Fibroblast of the conjunctiva (primary cell): ENCODE measurements at regions not wholly inside any gene's neighbourhood (a gene's known extent, or its start where the extent isn't known, plus 50 kb on each side); places are given as distances from the start of the nearest gene placed in this dataset.

Source experiments
- DNase-seq: peaks from one replicate; pipeline ENCODE4 v3.0.0-alpha.2; 2010; ENCODE audit warnings: low read depth

DNA sequence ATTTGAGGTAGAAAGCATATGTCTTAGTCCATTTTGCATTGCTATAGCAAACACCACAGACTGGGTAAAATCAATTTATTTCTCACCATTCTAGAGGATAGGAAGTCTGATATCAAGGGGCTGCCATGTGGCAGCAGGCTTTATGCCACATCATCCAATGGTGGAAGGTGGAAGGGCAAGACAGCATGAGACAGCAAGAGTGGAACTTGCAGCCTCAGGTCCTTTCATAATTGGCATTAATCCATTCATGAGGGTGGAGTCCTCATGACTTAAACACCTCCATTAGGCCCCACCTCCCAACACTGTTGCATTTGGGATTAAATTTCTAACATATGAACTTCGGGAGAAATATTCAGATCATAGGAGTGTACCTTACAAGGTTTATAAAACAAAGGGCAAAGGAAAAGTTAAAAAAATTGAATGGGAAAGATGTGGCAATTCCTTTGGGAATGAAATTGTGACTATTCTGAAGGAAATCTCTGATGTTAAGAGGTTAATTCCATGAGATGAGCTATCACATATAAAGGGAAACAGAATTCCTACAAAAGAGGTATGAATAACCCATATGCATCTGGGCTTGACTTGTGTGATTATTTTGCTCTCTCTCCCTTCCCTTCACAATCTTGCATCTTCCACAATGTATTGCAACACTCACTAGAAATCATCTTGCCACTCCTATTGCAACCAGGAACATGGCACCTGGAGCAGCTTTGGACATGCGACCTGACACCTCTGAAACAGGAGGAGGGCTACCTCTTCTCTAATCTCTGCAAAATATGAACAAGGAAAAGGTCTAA is 507.8 kb downstream of the EPHA4 start:
- no peak for DNase-seq

DNA sequence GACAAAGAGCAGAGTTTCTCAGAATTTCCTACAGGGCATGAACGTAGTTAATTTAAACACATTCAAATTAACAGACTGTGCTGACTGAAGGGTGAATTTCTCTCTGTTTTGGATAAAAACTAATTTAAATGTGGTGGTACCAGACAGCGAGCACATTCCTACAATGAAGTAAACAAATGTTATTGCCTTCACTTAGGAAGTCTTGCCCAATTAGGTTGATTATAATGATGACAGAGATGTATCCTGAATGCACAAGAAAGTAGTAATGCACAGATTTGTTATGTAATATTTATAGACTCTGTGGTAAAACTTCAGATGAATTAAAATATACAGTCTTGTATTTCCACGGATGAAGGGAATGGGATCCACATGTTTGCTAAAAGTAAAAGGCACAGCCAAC is 507.2 kb downstream of the EPHA4 start:
- no peak for DNase-seq

- no peak for DNase-seq
Measured at GRCh38 chr2:221068123-221068522, 504.0 kb downstream of the EPHA4 start.

DNA sequence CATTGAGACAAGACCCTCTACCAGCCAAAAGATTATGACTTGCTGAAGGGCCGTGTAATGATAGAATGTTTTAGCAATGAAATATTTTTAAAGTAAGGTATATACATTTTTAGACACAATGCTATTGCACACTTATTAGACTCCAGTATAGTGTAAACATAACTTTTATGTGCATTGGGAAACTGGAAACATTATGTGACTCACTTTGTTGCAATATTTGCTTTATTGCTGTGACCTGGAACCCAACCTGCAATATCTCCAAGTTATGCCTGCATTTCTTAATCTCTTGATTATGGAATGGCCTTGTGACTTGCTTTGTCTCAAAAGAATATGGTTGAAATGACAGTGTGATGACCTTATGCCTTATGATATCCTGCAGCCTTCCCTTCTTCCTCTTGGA is 502.0 kb downstream of the EPHA4 start:
- no peak for DNase-seq

DNA sequence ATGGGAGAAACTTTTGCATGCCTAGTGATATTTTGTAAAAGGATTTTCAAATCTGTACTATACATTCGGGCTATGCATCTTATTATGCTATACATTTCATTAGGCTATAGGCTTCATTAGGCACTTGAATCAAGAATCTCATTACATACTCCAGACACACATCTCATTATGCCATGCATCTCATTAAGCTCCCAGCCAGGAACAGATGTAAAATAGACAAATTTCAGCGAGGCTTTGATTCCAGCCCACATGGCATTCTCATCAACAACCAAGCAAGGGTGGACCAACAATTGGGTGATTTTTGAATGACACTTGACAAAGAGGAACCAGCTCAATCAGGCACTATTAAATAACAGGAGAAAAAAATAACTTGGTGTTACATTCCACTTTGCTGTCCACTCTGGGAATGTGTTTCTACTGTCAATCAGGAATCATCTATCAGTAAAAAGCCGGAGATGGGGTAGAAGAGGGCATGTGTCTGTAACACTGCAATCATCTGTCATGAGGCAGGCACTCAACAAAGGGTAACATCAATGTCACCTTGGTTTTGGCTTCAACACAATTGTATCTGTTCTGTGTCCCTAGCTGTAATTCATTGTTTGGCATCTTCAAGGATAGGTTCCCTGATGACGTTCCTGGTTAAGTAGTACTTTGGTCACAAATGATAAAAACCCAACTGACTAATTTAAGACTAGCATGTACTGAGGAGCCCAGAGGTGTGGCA is 498.6 kb downstream of the EPHA4 start:
- DNase-seq = no peak

- no peak for DNase-seq
Measured at GRCh38 chr2:221074238-221074637, 497.9 kb downstream of the EPHA4 start.

DNA sequence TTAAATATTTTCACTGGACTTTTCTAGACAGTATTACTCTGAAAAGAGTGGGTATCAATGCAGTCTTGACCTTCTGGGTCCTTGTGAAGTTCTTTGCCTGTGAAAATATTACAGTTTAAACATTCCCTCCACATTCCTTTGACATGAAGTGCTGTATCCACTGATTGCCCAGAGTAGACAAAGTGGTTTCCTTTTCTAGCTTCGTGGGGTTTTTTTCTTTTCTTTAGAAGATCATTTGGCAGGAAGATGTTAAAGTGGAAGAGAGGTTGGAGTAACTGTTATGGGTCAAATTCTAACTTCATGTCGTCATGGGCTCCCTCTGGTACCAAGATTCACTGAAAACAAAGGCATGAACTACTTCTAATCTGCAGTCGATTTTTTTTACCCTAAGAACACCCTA is 496.9 kb downstream of the EPHA4 start:
- DNase-seq = no peak

GRCh38 chr2:221077251-221077650 is 494.9 kb downstream of the EPHA4 start:
- DNase-seq = no peak

DNA sequence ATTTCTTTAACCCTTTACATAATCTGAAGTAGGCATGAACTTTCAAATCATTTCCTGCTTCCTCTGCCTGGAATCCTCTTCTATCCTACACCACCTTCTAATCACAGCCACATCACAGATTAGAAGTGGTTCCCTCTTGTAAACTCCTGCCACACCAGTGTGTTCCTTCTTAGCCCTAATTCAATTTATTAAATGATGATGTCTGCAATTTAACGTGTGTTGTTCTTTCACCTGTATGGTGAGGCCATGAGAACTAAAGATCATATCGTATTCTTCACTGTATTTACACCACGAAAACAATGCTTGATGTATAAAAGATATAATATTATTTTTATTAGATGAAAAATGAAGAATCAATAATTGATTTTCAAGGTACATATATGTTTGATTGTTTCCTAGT is 494.3 kb downstream of the EPHA4 start:
- no peak for DNase-seq

DNA sequence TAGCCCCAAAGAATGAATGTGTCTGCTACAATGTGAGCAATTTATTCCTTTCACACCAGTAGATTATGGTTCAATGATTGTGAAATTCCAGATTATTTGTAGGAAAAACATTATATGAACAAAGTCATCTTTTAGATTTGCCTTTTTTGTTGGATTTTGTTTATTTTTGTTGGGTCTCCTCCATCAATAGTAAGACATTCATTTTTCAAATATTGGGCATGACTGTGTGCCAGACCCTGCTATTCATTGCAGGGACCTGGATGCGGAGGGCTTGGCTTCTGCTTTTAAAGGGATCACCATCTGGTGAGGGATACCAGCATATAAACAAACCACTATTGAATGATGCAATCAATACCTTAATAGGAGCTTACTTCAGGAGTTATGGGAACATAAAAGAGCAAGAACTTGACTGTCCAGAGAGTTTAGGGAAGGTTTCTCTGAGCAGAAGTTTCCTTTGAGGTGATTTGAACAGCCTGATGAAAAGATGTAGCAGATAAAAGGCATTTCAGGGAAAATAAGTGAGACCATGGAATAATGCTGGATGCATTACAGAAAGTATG is 486.7 kb downstream of the EPHA4 start:
- peak; percentile 8 for DNase-seq

DNA sequence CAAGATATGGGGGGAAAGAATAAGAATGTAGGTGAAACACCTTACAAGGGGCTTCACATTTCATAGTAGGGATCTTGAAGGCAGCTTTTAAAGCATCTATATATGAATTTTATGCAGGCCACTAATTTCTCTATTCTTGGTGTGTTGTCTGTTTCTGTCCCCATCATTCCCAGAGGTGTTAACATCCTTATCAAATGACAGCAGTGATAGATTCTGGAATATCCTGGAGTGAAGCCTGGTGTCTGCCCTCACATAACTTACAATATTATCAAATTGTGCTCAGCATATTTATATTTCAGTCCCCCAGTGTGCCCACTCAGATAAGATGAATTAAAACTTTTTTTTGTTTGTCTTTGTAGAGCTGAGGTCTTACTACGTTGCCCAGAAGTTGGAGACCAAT is 486.2 kb downstream of the EPHA4 start:
- no peak for DNase-seq

DNA sequence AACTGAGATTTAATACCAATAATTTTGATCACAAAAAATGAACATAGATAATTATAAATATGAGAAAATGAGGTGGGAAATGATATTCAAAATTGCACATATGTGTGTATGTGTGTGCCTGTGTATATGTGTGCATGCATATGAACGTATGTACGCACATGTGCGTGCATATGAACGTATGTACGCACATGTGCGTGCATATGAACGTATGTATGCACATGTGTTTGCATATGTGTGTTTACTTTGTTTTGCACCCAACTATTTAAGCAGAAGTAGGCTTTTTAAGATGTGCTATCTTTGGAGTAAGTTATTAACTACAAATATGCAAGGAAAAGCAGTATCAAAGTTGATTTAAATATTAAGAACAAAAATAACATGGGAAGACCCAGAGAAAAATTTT is 484.3 kb downstream of the EPHA4 start:
- DNase-seq = no peak

DNA sequence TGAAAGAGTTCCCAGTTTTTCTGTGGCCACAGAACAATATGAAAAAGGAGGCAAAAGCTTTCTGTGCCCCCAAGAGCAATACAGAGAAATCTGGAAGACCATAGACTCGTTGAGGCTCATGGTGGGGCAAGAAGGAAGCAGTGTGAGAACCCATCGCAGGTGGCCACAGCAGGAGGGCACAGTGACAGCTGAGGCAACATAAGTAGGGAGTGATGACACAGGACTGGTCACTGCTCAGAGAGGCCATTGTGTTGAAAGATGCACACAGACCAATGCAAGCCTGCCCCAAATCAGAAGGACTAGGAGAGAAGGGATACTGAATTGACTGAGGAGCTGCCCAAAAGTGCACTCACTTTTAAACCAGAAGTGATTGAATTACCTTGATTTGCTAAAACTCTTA is 483.6 kb downstream of the EPHA4 start:
- DNase-seq = no peak

DNA sequence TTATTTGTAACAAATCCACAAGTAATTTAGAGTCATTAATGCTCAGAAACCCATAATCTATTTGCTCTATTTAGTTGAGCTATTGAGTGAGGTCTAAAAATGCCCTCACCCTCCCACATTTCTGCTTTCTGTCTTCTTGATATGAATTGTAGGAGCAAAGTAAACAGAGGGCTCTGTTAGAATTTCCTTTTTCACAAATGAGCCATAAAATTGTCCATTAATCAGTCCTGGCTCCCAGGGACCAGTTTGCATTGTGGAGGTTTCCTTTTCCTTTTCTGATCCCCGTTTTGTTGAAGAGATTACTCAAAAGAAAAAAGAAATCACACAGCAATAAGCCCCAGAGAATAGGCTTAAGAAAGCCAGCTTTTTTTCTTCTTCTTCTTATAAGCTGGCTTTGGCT is 476.7 kb downstream of the EPHA4 start:
- no peak for DNase-seq

DNA sequence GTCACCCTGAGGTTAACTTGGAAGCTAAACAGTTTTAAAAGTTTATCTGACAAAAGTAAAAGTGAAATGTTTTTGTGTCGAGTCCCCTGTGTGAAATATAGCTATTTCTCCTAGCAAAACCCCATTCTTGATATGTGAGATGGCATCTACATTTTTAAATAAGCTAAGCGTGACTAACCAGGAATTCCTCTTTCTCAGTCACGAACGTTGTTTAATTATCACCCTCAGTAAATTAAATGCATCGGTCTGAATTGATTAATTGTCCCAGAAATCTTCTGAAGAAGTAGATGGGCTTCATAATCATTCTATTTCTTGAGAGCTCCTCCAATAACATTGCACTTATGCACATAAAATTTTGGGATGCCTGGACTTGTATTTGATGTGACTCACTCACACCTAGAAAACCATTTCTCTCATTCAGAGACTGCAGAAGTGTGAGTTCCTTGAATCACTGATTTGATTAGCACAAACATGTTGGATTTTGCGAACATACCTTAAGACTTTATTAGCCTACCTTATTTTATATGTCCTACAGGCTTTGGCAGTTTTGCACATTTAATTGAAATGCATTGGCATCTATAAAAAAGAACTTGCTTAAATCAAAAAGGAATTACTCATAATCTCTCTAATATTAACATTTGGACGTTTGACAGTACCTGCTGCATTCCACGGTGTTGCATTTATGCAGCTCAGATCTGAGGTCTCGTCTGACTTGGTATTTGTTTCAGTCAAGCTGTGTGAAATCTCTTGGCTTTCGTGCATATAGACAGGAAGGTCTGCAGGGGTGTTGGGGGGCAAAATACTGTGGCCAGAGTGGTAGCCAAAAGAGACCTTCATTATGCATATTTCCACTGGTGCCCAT is 475.2 kb downstream of the EPHA4 start:
- DNase-seq = no peak

DNA sequence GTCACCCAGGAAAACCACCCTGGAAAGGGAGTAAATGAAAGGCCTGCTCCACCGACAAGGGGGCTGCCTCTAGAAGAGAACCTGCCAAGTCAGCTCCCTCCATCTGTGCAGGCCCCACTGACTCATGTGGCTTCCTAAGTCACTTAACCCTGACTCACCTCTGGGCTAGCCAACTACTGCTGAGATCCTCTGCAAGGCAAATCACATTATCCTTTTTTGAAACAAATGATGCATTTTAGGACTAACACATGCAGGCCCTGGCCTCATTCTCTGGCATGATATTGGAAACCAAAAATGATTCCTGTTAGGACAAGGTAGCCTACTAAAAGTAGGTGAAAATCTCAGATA is 474.6 kb downstream of the EPHA4 start:
- peak; percentile 31 for DNase-seq

GRCh38 chr2:221097949-221098348 is 474.2 kb downstream of the EPHA4 start:
- DNase-seq = no peak

GRCh38 chr2:221100467-221101089 is 471.5 kb downstream of the EPHA4 start:
- no peak for DNase-seq

- no peak for DNase-seq
Measured at GRCh38 chr2:221102896-221103688, 469.0 kb downstream of the EPHA4 start.

DNA sequence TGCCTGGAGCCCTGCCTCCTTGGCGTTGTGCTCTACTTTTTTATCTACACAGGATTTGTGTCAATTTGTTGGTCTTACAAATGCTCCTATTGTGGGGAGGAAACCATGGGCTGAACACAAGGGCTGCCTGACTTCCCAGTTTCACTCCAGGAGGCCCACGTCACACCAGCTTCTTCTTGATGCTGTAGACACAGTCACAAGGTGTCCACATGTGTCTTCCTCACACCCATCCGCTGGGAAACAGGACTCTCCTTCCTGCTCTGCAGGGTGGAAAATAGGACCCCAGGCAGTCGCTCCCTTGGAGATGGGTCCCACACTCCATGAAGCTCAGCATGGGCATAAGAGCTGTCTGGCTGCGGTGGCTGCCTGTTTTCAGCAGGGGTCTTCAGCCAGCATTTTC is 468.2 kb downstream of the EPHA4 start:
- no peak for DNase-seq

- DNase-seq = no peak
Measured at GRCh38 chr2:221104361-221104811, 467.7 kb downstream of the EPHA4 start.
